ENCODE measurements at regions not wholly inside any gene's neighbourhood (a gene's known extent, or its start where the extent isn't known, plus 50 kb on each side); places are given as distances from the start of the nearest gene placed in this dataset.

DNA sequence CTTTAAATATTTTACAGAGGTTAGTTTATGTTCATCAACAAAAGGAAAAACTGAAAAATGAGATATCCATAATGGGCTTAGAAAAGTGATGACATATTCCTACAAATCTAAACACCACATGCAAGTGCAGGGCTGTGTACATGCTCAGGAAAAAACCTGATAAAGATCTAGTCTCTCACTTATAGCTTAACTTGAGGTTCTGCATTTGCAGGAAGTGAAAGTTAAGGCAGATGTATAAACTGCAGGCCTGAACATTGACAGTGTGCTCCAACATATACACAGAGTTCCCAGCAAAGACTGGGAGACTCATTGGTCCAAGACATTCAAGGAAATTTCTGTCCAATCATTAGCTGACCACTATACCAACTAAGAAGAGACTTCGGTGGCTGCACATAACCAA is 63.8 kb upstream of the RET start:
- H3K27ac ChIP-seq (ENCODE audit: control insufficient read depth, insufficient read depth, low read length): no peak overlapping the region
- FAIRE-seq (no peak), DNase-seq (ENCODE audit: low read depth, low spot score) (no peak)
- H3K27me3 ChIP-seq (ENCODE audit: control insufficient read depth, extremely low read depth, insufficient read depth, low read length): no peaks in the 10 kb centered on the region
- dilution Hi-C loops (cut with MboI; ENCODE audit: extremely low pct_ligation_motif_present, low sequenced_read_pairs): no loop called here
- H4K20me1 ChIP-seq (ENCODE audit: control insufficient read depth, extremely low read depth, insufficient read depth, low read length): no peaks in the 10 kb centered on the region
- H3K4me1 ChIP-seq (ENCODE audit: control insufficient read depth, extremely low read depth, insufficient read depth, low read length): no peaks in the 10 kb centered on the region
- H3K9me1 ChIP-seq (ENCODE audit: control insufficient read depth, extremely low read depth, insufficient read depth, low read length): no peaks in the 10 kb centered on the region
- no peaks in the 10 kb centered on the region for H3K36me3 ChIP-seq (ENCODE audit: control insufficient read depth in 2 of 2, extremely low read depth in 1 of 2, insufficient read depth in 2 of 2, low read length in 2 of 2)
- no peak overlapping the region for H3K4me2 ChIP-seq (ENCODE audit: control insufficient read depth, extremely low read depth, insufficient read depth, low read depth, low read length)
- no peak overlapping the region for H2AFZ ChIP-seq (ENCODE audit: control insufficient read depth, low read length)
- no peak overlapping the region for H3K9ac ChIP-seq (ENCODE audit: control insufficient read depth, extremely low read depth, insufficient read depth, low read length)
- TF ChIP-seq EZH2 (IDR thresholded peaks at IDR 0.05; ENCODE audit: low read length): no peak
- TF ChIP-seq, protein P1, sequence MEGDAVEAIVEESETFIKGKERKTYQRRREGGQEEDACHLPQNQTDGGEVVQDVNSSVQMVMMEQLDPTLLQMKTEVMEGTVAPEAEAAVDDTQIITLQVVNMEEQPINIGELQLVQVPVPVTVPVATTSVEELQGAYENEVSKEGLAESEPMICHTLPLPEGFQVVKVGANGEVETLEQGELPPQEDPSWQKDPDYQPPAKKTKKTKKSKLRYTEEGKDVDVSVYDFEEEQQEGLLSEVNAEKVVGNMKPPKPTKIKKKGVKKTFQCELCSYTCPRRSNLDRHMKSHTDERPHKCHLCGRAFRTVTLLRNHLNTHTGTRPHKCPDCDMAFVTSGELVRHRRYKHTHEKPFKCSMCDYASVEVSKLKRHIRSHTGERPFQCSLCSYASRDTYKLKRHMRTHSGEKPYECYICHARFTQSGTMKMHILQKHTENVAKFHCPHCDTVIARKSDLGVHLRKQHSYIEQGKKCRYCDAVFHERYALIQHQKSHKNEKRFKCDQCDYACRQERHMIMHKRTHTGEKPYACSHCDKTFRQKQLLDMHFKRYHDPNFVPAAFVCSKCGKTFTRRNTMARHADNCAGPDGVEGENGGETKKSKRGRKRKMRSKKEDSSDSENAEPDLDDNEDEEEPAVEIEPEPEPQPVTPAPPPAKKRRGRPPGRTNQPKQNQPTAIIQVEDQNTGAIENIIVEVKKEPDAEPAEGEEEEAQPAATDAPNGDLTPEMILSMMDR (optimal IDR thresholded peaks at IDR 0.05 in 1 of 3, IDR thresholded peaks at IDR 0.05 in 1 of 3, conservative IDR thresholded peaks at IDR 0.05 in 1 of 3; ENCODE audit: extremely low read depth in 1 of 3, insufficient read depth in 2 of 3, low read length in 3 of 3): no peak
- no peaks in the 10 kb centered on the region for H3K9me3 ChIP-seq (ENCODE audit: control insufficient read depth, low read depth, low read length)
- H3K79me2 ChIP-seq (ENCODE audit: control insufficient read depth, insufficient read depth, low read length): no peaks in the 10 kb centered on the region
- no peak overlapping the region for H3K4me3 ChIP-seq (ENCODE audit: control insufficient read depth in 2 of 3, extremely low read depth in 1 of 3, insufficient read depth in 2 of 3, low read depth in 1 of 3, low read length in 3 of 3)

DNA sequence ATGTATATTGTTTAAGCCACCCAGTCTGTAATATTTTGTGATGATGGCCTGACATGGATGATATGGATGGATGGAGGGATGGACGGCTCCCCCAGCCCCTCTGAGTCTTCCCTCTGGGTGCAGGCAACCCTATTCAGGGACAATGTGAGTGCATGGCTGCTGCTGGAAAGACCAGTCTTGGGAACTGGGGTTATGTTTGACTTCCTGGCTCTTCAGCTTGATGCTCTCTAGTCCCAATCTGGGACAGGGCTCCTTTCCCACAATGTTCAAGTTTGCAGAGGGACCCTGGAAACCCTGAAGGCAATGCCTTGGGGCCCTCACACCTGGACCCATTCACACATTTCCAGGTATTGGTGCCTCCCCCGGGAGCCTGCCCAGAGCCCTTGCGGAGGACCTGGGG is 52.3 kb upstream of the RET start:
- no peak for FAIRE-seq
- no peak overlapping the region for H3K4me3 ChIP-seq (ENCODE audit: control insufficient read depth in 2 of 3, extremely low read depth in 1 of 3, insufficient read depth in 2 of 3, low read depth in 1 of 3, low read length in 3 of 3)
- peaks cover 14% of the 10 kb centered on the region for H3K4me1 ChIP-seq (ENCODE audit: control insufficient read depth, extremely low read depth, insufficient read depth, low read length)
- peaks cover 2% of the 10 kb centered on the region for H4K20me1 ChIP-seq (ENCODE audit: control insufficient read depth, extremely low read depth, insufficient read depth, low read length)
- no peaks in the 10 kb centered on the region for H3K27me3 ChIP-seq (ENCODE audit: control insufficient read depth, extremely low read depth, insufficient read depth, low read length)
- no peaks in the 10 kb centered on the region for H3K36me3 ChIP-seq (ENCODE audit: control insufficient read depth in 2 of 2, extremely low read depth in 1 of 2, insufficient read depth in 2 of 2, low read length in 2 of 2)
- dilution Hi-C loops (cut with MboI; ENCODE audit: extremely low pct_ligation_motif_present, low sequenced_read_pairs): no loop called here
- TF ChIP-seq, protein P1 (optimal IDR thresholded peaks at IDR 0.05 in 1 of 3, IDR thresholded peaks at IDR 0.05 in 1 of 3, conservative IDR thresholded peaks at IDR 0.05 in 1 of 3; ENCODE audit: extremely low read depth in 1 of 3, insufficient read depth in 2 of 3, low read length in 3 of 3): no peak
- no peak for TF ChIP-seq EZH2 (IDR thresholded peaks at IDR 0.05; ENCODE audit: low read length)
- H3K9ac ChIP-seq (ENCODE audit: control insufficient read depth, extremely low read depth, insufficient read depth, low read length): no peak overlapping the region
- H3K79me2 ChIP-seq (ENCODE audit: control insufficient read depth, insufficient read depth, low read length): no peaks in the 10 kb centered on the region
- H3K4me2 ChIP-seq (ENCODE audit: control insufficient read depth, extremely low read depth, insufficient read depth, low read depth, low read length): no peak overlapping the region
- no peaks in the 10 kb centered on the region for H3K9me3 ChIP-seq (ENCODE audit: control insufficient read depth, low read depth, low read length)
- no peak overlapping the region for H3K27ac ChIP-seq (ENCODE audit: control insufficient read depth, insufficient read depth, low read length)
- no peak for DNase-seq (ENCODE audit: low read depth, low spot score)
- H3K9me1 ChIP-seq (ENCODE audit: control insufficient read depth, extremely low read depth, insufficient read depth, low read length): no peaks in the 10 kb centered on the region
- no peak overlapping the region for H2AFZ ChIP-seq (ENCODE audit: control insufficient read depth, low read length)
